GM12878 (cell line): ENCODE measurements at regions not wholly inside any gene's neighbourhood (a gene's known extent, or its start where the extent isn't known, plus 50 kb on each side); places are given as distances from the start of the nearest gene placed in this dataset.

Experiments used
- BACH1 ChIP-seq: fragments of 450-650 bp; IDR thresholded peaks from 2 replicates; pipeline ENCODE4 v1.6.1; 2017; ENCODE audit warnings: mild to moderate bottlenecking, borderline replicate concordance
- BRCA1 ChIP-seq: IDR thresholded peaks from 2 replicates; pipeline ENCODE4 v1.6.1; 2011; ENCODE audit warnings: low read depth, low read length, improper control_type of control experiment
- EP300 ChIP-seq, 2 experiments: fragments of 150-350 bp in 1 of 2; IDR thresholded peaks; 2 replicates each; pipeline ENCODE4 v1.6.1; 2011 to 2012; ENCODE audit warnings: low read depth in 2 of 2, low read length in 2 of 2, borderline replicate concordance in 1 of 2, improper control_type of control experiment in 1 of 2, inconsistent platforms in 1 of 2; ENCODE audit not compliant: control insufficient read depth in 1 of 2
- RB1 ChIP-seq: fragments of 450-650 bp; formaldehyde crosslinking; IDR thresholded peaks from 2 replicates; pipeline ENCODE4 v1.6.1; 2017; ENCODE audit warnings: mild to moderate bottlenecking, borderline replicate concordance
- ZBED1 ChIP-seq: IDR thresholded peaks from 2 replicates; pipeline ENCODE4 v1.6.1; 2016; ENCODE audit warnings: borderline replicate concordance
- TF ChIP-seq, protein P1 (sequence below), 3 experiments: IDR thresholded peaks in 2 of 3; conservative IDR thresholded peaks in 1 of 3; 2 replicates each; pipeline ENCODE4 v1.5.1; 2011; ENCODE audit warnings: low read depth in 3 of 3, low read length in 3 of 3, mild to moderate bottlenecking in 3 of 3, control low read depth in 2 of 3, moderate library complexity in 2 of 3, inconsistent platforms in 1 of 3, mixed read lengths in 1 of 3; ENCODE audit not compliant: control insufficient read depth in 2 of 3, insufficient read depth in 1 of 3; ENCODE audit errors: extremely low read depth in 1 of 3
- TF ChIP-seq, protein P2 (sequence below): IDR thresholded peaks from 2 replicates; pipeline ENCODE4 v1.6.1; 2011; ENCODE audit warnings: mild to moderate bottlenecking, low read depth, low read length, moderate library complexity; ENCODE audit not compliant: insufficient replicate concordance

DNA sequence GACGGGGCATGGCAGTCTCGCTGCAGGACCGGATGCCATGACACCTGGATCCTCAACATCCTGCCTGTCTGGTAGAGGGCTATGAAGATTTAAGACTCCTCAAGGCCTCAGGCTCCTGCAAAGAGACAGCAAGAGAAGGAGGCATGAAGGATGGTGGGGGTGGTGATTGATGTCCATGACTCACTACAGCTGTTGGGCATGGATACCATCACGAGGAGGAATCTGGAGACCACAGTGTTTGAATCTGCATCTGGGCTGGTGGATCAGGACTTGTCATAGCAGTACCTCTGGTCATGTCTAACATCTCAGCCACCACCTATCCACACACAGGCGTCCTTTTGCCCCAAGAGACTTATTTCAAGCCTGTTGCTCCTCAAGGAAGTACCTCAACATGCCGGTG, 50.2 kb upstream of the WSCD1 start:
- TF ChIP-seq BACH1 (no peak), BRCA1 (no peak), RB1 (no peak), EP300 (IDR thresholded peaks at IDR 0.05; ENCODE audit: borderline replicate concordance in 1 of 2, control insufficient read depth in 1 of 2, low read depth in 2 of 2, low read length in 2 of 2) (no peak), ZBED1 (no peak)
- TF ChIP-seq, protein P1, sequence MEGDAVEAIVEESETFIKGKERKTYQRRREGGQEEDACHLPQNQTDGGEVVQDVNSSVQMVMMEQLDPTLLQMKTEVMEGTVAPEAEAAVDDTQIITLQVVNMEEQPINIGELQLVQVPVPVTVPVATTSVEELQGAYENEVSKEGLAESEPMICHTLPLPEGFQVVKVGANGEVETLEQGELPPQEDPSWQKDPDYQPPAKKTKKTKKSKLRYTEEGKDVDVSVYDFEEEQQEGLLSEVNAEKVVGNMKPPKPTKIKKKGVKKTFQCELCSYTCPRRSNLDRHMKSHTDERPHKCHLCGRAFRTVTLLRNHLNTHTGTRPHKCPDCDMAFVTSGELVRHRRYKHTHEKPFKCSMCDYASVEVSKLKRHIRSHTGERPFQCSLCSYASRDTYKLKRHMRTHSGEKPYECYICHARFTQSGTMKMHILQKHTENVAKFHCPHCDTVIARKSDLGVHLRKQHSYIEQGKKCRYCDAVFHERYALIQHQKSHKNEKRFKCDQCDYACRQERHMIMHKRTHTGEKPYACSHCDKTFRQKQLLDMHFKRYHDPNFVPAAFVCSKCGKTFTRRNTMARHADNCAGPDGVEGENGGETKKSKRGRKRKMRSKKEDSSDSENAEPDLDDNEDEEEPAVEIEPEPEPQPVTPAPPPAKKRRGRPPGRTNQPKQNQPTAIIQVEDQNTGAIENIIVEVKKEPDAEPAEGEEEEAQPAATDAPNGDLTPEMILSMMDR (IDR thresholded peaks at IDR 0.05 in 2 of 3, conservative IDR thresholded peaks at IDR 0.05 in 1 of 3; ENCODE audit: control insufficient read depth in 2 of 3, extremely low read depth in 1 of 3, insufficient read depth in 1 of 3, low read depth in 3 of 3, low read length in 3 of 3) = no peak
- TF ChIP-seq, protein P2, sequence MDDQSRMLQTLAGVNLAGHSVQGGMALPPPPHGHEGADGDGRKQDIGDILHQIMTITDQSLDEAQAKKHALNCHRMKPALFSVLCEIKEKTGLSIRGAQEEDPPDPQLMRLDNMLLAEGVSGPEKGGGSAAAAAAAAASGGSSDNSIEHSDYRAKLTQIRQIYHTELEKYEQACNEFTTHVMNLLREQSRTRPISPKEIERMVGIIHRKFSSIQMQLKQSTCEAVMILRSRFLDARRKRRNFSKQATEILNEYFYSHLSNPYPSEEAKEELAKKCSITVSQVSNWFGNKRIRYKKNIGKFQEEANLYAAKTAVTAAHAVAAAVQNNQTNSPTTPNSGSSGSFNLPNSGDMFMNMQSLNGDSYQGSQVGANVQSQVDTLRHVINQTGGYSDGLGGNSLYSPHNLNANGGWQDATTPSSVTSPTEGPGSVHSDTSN = no peak
